NCI-H187 (cell line): ENCODE measurements at regions not wholly inside any gene's neighbourhood (a gene's known extent, or its start where the extent isn't known, plus 50 kb on each side); places are given as distances from the start of the nearest gene placed in this dataset.
"Not testable (repeated sequence)": the region's sequence is repeated elsewhere in the genome, so short reads cannot be mapped to it uniquely, and the experiment has no call there.

ENCODE experiments used
- DNase-seq, 2 experiments: peaks; one replicate each; lab custom pipeline; 2025; lab: John Stamatoyannopoulos, UW

DNA sequence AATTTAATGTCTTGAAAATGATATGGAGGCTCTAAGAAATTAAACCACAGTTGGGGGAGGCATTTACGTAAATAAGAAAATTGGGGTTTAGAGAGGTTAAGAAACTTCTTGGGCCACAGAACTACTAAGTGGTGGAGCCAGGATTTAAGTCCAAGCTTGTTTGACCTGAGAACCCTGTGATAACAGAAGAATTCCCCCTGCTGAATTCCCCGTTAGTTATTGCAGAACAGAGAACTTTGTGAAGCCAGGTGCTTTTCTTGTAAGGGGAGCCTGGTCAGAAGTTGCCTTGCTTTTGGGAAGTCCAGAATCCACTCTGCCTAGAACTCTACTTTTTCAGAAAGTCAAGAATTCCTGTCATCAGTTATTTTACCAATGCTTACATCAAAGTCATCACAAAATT, 309.3 kb upstream of the SEMA6A start:
- DNase-seq, result no peak

DNA sequence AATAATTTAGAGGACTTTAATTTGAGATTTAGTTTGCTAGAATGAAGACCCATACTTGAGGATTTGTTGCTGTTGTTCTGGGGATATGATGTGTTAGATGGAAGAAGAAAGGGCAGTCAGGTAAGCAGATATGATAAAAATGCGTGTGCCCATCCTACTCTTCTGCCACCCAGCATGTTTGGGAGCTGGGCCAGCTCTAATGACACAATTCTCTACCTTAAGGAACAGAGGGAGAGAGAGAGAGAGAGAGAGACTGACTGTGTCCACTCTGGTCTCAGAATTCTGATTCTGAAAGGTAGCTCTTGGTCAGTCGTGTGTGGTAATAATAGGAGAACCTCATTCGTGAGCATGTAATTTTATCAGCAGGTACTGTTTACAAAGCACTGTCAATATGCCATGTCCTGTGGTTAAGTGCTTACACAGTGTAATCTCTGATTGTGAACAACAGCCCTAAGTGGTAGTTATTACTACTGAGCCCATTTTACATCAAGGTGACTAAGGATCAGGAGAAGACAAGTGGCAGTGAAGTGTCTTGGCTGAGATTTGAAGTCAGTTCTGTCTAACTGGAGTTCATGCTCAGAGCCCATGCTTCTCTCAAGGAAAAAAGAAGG, 307.4 kb upstream of the SEMA6A start:
- DNase-seq, result peak; percentile 29 to 43

DNA sequence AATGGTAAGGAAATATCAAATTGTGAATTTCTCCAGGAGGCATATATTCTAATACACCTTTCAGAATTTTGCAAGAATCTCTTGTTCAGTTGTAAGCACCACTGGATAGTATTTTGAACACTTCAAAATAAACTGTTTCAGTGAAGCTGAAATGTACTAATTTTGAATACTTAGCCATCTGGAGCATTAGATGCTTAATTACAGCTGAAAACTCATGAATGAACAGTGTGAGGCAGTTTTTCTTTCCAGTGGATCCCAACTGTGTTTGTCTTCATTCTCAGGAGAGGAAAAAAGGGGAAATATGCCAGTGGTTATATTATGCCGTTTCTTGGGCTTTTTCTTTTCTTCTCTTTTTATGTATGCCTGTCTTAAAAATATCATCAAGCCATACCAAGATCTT, 306.0 kb upstream of the SEMA6A start:
- DNase-seq, result no peak

DNA sequence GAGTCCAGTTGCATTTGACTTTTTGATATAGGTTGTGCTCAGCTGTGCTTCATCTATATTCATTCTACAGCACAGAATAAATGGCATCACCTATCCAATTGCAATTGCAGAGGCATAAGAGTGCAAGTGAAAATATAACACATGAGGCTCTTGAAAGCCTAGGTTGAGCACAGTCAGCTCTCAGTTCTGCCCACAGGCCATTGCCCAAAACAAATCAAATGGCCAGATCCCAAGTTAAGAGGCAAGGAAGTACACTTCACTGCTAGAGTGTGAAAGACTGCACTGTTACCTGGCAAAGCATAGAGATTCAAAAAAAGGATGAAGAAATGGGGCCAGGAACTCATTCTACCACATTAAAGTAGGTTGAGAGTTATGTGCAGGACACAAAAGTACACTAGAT, 305.5 kb upstream of the SEMA6A start:
- DNase-seq, result no peak

DNA sequence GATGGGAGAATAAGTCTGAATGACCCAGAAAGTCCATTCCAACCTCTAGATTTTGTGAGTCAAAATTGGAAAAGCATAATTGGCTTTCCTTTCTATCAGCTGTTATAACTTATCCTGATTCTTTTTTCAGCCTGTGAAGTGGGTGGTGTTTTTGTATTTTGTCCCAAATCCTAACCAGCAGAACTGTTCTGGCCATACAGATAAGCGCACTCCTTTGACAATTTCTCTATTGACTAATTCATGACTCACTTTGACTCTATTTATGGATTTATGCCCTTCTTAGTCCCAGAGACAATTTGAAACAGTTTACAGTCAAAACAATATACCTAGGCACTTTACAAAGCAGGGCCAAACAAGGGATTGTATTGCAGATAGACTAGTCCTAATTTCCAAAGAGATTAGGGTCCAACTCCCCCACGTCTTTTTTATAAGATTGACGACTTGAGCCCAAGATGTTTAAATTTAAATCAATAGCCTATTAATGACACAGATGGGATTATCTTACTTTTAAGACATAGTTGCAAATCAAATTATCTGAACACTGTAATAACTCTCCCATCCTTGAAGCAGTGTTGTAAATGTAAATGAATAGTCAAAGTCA, 301.7 kb upstream of the SEMA6A start:
- DNase-seq, result no peak

DNA sequence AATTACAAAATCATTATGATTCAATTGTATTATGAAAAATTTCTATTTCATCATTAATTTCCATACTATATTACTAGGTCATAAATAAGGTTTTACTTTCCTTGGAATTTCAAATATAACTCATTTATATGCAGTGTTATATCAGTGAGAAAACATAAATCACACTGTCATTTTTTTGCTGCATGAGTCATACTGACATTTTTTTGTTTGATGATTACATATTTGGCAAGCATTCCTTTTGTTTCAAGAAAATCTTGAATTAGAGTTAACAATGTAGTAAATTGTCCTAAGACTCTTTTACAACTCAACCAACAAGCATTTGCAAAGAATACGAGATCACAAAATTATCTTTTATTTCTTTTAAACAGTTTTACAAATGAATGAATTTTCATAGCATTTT, 298.4 kb upstream of the SEMA6A start:
- no peak for DNase-seq

DNA sequence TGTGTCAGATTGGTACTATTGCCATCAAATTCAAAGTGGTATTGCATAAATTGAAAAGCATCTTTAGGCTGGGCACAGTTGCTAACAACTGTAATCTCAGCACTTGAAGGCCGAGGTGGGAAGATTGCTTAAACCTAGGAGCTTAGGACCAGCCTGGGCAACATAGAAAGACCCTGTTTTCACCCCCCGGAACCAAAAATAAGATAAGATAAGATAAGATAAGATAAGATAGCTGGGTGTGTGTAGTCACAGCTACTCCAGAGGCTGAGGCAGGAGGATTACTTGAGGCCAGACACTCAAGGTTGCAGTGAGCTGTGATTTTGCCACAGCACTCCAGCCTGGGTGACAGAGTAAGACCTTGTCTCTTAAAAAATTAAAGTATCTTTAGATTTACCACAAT, 297.9 kb upstream of the SEMA6A start:
- no peak for DNase-seq

DNA sequence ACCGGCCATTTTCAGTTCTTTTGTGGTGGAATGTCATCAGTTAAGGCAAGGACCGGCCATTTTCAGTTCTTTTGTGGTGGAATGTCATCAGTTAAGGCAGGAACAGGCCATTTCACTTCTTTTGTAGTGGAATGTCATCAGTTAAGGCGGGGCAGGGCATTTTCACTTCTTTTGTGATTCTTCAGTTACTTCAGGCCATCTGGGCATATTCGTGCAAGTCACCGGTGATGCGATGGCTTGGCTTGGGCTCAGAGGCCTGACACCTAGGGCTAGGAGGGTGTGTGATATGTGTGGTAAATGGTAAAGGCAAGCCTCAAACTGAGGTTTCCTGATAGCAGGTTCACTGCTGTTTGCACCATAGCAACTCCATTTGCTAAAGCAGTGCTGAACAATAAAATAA, 293.2 kb upstream of the SEMA6A start:
- not testable (repeated sequence) for DNase-seq

DNA sequence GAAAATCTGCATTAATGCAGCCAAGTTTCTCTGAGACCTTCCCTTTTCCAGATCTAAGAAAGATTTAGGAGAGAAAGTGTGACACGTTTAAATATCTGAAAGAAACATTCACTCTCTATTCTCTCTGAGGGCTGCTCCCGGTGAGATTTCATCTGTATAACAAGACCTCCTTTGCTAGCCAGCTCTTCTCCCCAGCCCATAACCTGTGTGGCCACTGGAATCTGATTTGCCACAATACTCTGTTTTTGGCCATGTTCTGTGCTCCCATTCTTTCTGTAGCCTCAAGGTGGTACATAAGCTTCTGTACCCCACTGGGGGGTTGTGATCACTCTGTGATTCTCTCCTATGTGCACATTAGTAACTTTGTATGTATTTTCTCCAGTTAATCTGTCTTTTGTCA, 291.0 kb upstream of the SEMA6A start:
- no peak for DNase-seq

DNA sequence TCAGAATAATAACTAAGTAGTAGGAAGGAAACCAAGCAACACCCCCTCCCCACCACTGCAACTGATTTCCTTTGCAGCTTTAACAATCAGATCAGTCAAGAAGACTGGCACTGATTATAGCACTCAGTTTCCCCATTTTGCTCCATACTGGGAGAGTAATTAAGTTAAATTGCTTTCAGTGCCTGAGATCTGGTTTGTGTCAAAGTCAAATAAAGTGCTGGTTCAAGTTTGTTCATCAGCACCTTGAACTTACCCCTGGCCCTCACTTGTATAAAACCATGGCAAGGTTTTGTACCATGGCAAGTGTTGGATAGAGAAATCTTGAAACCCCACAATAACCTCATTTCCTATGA, 290.2 kb upstream of the SEMA6A start:
- DNase-seq, result no peak

DNA sequence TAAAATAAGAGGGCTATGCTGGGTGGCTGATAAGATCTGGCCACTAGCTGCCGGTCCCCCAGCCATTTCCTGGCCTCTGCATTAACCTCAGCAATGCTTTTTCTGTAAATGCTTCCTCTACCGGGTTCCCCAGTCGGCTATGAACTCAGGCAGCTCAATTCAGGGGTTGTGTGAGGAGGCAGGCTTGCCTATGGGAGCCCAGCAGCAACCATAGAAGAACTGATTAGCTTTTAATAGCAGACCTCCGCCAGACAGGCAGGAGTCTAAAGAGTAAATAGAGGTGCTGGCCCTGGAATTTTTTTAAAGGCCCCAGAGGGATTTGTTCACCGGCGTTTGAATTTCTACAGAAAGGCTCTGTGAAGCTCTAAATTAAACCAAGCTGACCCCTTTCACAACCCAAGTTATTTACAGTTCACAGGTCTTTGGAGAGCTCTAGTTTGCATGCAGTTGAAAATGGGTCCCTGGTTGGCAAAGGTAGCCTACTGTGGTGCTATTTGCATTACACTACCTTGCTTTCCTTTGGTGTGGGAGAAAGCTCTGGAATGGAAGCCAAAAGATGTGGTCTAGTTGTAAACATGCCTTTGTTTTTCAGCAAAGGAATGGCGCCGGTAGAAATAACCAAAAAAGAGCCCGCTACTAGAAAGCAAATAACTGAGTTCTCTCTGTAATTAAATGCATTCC, 289.7 kb upstream of the SEMA6A start:
- DNase-seq, result no peak

DNA sequence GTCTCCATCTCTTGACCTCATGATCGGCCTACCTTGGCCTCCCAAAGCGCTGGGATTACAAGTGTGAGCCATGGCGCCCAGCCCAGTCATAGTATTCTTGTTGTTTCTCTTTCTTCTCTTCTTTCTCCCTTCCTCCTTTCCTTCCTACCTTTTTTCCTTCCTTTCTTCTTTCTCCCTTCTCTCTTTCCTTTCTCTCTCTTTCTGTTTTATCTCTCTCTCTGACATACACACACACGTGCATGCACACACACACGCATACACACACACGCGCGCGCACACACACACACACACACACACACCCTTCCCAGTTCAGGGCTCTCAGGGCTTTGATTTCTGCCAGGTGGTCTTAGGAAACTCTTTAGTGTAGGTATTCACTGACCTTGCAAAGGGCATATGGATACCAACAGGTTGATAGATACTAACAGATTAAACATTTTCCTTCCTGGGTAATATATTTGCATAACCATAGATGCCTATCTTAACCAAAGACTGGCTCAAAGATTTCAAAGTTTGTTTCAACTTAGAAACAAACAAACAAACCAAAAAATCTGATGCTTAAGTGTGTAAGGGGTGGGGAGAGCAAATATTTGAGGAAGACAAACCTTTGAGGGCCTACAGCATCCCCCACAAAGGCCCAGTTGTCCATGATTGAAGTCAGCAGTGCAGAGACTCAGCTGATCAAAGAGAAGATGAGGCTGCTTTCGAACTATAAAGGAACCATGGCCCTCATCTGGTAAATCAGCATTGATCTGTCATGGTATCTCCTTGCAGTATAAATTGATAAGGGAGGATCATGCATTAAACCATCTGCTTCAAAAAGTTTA, 288.2 kb upstream of the SEMA6A start:
- DNase-seq, result no peak

DNA sequence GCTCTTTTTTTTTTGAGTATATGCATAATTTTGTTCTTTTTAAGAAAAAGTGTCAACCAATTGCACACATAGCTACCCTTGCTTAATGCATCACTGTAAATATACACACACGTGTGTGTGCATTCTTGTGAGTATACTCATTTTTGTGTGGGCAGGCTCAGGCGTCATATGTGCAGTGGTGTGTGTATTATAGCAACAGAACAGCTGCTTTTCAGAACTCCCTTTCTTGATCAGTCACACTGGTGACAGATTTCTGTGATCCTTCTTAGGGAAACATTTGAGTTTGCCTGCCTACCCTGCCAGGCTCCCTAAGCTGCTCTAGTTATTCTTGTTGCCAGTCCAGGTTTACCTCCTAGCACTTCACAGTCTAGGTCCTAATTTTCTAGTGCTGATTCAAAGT, 287.0 kb upstream of the SEMA6A start:
- no peak for DNase-seq

DNA sequence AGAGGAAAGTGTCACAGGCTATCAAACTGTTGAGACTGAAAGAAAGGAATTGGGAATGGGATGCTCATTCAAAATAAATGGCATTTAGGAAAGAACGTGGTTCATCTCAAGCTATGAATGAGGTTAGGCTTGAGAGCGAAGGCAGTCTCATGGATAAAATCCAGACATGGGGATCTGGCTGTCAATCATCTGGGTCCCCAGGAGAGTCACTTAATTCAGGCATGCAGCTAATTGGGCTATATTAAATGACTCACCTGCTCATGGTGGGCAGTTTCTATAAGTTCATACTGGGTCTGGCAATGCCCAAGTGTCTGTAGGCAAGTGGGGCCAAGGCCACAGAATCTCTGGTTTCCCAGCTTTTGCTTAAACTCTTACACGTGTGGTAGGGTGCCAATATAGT, 286.5 kb upstream of the SEMA6A start:
- DNase-seq, result no peak

DNA sequence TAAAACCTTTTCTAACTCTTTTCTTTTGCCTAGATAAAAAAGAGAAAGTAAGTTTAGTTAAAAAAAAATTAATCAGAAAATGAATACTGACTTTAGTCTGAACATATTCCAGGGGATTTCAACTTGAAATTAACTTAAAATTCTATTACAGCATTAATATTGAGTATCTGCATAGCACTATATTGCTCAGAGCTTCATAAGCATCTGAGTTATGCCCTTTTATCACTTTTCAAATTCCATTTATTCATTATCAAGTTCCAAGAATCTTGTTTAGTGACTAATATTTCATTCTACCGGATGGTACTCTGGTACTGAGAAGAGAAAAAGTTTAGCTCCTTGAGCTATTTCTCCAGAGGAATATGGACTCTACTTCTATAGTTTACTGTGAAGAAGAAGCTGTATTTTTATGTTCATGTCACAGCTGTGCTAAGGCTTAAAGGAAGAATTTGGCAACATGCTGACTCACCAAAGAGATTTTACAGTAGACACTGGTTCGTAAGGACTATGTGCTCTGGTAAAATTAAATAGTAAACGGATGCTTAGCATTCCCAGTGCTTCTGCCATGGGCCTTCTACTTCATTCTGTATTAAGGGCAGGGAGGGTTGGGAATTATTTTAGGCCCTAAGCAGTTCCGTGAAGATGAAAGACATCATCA, 285.2 kb upstream of the SEMA6A start:
- DNase-seq, result no peak

DNA sequence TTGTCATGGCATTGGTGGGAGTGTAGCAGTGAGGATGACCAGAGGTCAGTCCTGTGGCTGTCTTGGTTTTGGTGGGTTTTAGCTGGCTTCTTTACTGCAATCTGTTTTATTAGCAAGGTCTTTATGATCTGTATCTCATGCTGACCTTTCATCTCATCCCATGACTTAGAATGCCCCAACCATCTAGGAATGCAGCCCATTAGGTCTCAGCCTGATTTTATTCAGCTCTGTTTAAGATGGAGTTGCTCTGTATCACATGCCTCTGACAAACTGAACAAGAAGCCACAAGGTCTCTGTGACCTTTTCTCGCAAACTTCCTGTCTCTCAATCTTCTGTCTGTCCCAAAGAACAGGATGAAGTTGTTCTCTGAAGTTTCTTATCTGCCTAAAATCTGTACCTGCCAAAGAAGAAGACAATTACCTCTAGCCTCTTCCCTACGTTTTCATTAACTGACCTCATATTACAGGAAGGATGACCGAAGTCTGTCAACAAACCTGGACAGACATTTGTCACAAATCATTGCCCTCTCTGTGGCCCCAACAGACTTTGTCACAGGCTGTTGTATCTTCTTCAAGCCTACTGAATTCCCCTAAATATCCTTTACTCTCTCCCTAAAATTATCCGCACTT, 284.2 kb upstream of the SEMA6A start:
- no peak for DNase-seq

DNA sequence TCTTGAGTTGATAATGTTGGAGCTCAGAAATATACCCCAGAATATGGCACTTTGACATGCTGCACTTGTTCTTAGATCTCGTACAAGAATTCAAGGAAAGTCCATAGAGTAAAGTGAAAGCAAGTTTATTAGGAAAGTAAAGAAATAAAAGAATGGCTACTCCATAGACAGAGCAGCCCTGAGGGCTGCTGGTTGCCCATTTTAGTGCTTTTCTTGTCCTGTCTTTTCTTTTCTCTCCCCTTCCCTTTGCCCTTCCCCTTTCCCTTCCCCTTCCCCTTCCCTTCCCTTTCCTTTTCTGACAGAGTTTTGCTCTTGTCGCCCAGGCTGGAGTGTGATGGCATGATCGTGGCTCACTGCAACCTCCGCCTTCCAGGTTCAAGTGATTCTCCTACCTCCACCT, 283.4 kb upstream of the SEMA6A start:
- not testable (repeated sequence) for DNase-seq

DNA sequence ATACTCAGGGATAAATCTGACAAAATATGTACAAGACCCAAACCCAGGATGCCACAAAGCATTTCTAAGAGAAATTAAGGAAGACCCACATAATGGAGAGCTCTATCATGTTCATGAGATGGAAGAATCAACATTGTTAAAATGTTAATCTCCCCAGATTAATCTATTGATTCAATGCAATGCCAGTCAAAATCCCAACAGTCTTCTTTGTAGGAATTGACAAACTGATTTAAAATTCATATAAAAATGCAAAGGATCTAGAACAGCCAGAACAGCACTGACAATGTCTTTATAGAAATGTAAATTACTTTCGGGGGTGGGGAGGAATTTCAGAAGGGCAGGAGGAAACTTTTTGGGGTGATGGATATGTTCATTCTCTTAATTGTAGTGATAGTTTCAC, 281.6 kb upstream of the SEMA6A start:
- DNase-seq, result no peak

DNA sequence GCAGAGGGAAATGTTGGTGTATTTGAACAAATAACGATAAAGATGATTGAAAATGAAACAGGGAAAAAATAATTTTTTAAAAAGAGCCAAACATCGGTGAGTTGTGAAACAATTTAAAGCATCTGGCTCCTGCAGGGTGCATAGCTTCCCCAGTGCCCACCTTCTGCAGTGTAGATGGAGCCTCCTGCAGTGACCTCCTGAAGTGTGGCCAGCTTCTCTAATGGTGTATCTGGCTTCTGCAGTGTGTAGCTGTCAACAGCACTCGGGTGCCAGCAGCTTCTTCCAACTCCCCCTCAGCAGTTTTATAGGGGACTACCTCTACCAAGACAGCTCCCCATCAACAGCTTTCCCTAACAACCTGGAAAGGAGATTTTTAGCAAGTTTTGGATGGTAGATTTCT, 279.4 kb upstream of the SEMA6A start:
- DNase-seq, result no peak

DNA sequence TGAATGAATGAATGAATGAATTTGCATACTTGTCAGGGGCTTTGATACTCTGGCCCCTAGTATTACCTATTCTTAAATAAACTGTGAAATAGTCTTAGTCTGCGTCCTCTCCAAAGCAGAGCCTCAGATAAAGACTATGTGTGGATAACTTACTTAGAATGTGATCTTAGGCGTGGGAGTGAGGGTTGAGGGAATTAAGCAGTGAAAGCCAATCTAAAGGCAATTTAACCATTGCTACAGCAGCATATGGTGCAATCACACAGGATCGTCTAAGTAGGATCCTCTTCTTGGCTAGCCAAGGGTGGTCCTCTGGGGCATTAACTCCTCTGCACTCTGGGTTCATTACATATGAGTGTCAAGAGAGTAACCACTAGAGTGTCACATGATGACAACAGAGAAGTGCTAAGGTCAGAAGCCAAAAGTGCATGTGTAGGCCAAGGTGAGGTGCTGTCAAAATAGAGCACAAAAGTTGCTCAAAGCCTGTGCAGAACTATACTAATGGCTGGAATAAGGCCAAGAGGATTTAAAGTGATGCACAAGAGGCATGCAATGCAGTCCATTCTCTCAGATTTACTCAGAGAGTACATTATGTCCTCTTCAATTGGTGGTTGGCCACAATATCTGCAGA, 274.4 kb upstream of the SEMA6A start:
- DNase-seq, result no peak

DNA sequence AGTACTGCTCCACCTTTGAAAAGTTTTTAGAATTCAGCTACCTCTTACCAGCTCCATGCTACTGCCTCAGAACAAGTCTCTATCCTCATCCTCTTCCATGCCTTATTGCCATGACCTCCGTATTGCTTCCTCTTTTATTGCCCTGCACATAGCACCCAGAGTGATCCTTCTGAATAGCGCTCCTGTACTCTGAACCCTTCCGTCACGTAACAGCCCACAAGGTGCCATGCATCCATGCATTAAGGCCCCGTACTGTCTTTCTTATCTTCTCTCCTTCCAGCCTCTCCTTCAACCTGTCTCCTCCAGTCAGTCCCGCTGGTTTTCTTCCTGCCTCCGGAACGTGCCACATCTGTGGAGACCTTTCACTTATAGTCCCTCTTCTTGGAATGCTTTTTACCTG, 273.3 kb upstream of the SEMA6A start:
- no peak for DNase-seq

DNA sequence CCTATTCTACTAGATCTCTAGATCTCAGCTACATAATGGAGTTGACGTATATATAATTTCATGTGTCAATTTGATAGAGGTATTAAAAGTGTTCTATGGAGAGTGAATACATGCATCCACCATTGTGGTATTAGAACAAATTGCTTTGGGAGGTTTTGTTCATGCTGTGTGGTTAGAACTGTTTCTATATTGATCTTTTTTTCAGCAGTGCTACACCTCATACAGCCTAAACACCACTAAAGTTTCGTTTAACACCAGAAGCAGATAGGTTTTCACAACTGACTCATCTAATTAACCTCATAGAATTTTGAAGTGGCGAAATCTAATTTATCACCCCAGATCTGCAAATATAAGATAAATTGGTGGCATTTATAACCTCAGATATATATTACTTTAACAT, 269.4 kb upstream of the SEMA6A start:
- no peak for DNase-seq
